ENCODE measurements at regions not wholly inside any gene's neighbourhood (a gene's known extent, or its start where the extent isn't known, plus 50 kb on each side); places are given as distances from the start of the nearest gene placed in this dataset.

- TF ChIP-seq, protein P1, sequence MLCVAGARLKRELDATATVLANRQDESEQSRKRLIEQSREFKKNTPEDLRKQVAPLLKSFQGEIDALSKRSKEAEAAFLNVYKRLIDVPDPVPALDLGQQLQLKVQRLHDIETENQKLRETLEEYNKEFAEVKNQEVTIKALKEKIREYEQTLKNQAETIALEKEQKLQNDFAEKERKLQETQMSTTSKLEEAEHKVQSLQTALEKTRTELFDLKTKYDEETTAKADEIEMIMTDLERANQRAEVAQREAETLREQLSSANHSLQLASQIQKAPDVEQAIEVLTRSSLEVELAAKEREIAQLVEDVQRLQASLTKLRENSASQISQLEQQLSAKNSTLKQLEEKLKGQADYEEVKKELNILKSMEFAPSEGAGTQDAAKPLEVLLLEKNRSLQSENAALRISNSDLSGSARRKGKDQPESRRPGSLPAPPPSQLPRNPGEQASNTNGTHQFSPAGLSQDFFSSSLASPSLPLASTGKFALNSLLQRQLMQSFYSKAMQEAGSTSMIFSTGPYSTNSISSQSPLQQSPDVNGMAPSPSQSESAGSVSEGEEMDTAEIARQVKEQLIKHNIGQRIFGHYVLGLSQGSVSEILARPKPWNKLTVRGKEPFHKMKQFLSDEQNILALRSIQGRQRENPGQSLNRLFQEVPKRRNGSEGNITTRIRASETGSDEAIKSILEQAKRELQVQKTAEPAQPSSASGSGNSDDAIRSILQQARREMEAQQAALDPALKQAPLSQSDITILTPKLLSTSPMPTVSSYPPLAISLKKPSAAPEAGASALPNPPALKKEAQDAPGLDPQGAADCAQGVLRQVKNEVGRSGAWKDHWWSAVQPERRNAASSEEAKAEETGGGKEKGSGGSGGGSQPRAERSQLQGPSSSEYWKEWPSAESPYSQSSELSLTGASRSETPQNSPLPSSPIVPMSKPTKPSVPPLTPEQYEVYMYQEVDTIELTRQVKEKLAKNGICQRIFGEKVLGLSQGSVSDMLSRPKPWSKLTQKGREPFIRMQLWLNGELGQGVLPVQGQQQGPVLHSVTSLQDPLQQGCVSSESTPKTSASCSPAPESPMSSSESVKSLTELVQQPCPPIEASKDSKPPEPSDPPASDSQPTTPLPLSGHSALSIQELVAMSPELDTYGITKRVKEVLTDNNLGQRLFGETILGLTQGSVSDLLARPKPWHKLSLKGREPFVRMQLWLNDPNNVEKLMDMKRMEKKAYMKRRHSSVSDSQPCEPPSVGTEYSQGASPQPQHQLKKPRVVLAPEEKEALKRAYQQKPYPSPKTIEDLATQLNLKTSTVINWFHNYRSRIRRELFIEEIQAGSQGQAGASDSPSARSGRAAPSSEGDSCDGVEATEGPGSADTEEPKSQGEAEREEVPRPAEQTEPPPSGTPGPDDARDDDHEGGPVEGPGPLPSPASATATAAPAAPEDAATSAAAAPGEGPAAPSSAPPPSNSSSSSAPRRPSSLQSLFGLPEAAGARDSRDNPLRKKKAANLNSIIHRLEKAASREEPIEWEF (IDR thresholded peaks at IDR 0.05; ENCODE audit: insufficient replicate concordance, low read depth, low read length), result no peak
- TF ChIP-seq IKZF2 (IDR thresholded peaks at IDR 0.05), result no peak
- no peak for TF ChIP-seq FOXM1 (IDR thresholded peaks at IDR 0.05; ENCODE audit: low read depth, low read length)
- TF ChIP-seq NR2C1 (IDR thresholded peaks at IDR 0.05), result no peak
- no peak for TF ChIP-seq SMARCA5 (IDR thresholded peaks at IDR 0.05)
- TF ChIP-seq EZH2 (IDR thresholded peaks at IDR 0.05; ENCODE audit: borderline replicate concordance, control insufficient read depth, low read depth, low read length), result no peak
These were observed 292.8 kb upstream of the RGS18 start (continued) for GRCh38 chr1:191865479-191865878.

DNA sequence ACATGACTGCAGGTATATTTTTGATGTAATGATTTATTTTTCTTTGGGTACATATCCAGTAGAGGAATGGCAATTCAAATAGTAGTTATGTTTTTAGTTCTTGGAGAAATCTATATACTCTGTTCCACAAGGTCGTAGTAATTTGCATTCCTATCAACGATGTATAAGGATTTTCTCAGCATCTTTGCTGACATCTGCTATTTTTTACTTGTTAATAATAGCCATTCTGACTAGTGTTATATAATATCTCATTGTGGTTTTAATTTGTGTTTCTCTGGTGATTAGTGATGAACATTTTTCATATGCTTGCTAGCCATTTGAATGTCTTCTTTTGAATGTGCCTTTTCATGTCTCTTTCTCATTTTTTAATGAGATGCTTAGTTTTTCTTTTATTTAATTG, 292.1 kb upstream of the RGS18 start:
- Histone ChIP-seq H3K4me1 (ENCODE audit: control insufficient read depth, insufficient read depth, low read length) (no peaks in the 10 kb centered on the region), H3K9me3 (replicated peaks; ENCODE audit: control insufficient read depth, insufficient read depth, low read length) (no peaks in the 10 kb centered on the region), H3K79me2 (ENCODE audit: control insufficient read depth, insufficient read depth, low read length) (no peaks in the 10 kb centered on the region), H3K36me3 (ENCODE audit: control insufficient read depth in 2 of 2, insufficient read depth in 2 of 2, low read length in 1 of 2) (no peaks in the 10 kb centered on the region), H3K27ac (ENCODE audit: control insufficient read depth, insufficient read depth) (no peak overlapping the region), H3K9ac (ENCODE audit: control insufficient read depth, insufficient read depth, low read length) (no peak overlapping the region), H3K27me3 (replicated peaks in 1 of 2; ENCODE audit: control insufficient read depth in 2 of 2, insufficient read depth in 2 of 2, low read length in 1 of 2) (no peaks in the 10 kb centered on the region), H3K4me2 (ENCODE audit: control insufficient read depth, insufficient read depth) (no peak overlapping the region), H3K4me3 (no peak overlapping the region), H2AFZ (ENCODE audit: control insufficient read depth, low read depth, low read length) (no peak overlapping the region), H4K20me1 (ENCODE audit: control insufficient read depth, insufficient read depth) (no peaks in the 10 kb centered on the region)
- in situ Hi-C loops (cut with MboI) (no loop called here), intact Hi-C loops (cut with micrococcal nuclease; ENCODE audit: unreplicated experiment) (no loop called here)
- WGBS (ENCODE audit: insufficient coverage, insufficient replicate concordance, low lambda C conversion rate, missing lambda C conversion rate), result 0% methylated on average over 2 of the region's 2 CpGs
- TF ChIP-seq RAD51 (IDR thresholded peaks at IDR 0.05), result no peak
- ChIA-PET POLR2A (no interaction called here), CTCF (no interaction called here), RAD21 (ENCODE audit: unreplicated experiment) (no interaction called here), SMC1A (ENCODE audit: uncharacterized antibody, unreplicated experiment) (no interaction called here)
- FAIRE-seq (no peak), ATAC-seq (no peak), DNase-seq (ENCODE audit: low read depth, low spot score) (no peak)
- BruUV-seq (replicated peaks), result no TSS peak

All from GM12878 (cell line).